GM12878 (cell line): ENCODE measurements at regions not wholly inside any gene's neighbourhood (a gene's known extent, or its start where the extent isn't known, plus 50 kb on each side); places are given as distances from the start of the nearest gene placed in this dataset.

Experiments
- ATAC-seq: fragments of 200-7000 bp; cut with Tn5 transposase; 3 replicates; pipeline ENCODE4 v1.9.1; 2020; ENCODE audit warnings: mild to moderate bottlenecking, moderate library complexity
- BruUV-seq: library from RNA; stranded (reverse); fragments of 400-500 nt; replicated peaks from 2 replicates; lab custom pipeline; 2021; lab: Mats Ljungman, UMichigan
- CTCF ChIA-PET: fragments of 300-600 bp; sonication (Branson Sonifier 250); formaldehyde crosslinking; extraction: SDS; loops from one replicate; lab custom pipeline; 2021; ENCODE audit warnings: inconsistent platforms; lab: Yijun Ruan, JAX
- POLR2A ChIA-PET: fragments of 350-600 bp; formaldehyde crosslinking; extraction: SDS; loops from one replicate; lab custom pipeline; 2021; ENCODE audit warnings: inconsistent platforms; lab: Charles Lee
- RAD21 ChIA-PET: fragments of 300-600 bp; sonication (Branson Sonifier 250); formaldehyde crosslinking; loops from one replicate; lab custom pipeline; 2023; ENCODE audit warnings: antibody characterized with exemption; ENCODE audit not compliant: unreplicated experiment; lab: Charles Lee
- SMC1A ChIA-PET: fragments of 300-600 bp; sonication (Branson Sonifier 250); formaldehyde crosslinking; loops from one replicate; lab custom pipeline; 2023; ENCODE audit not compliant: unreplicated experiment, uncharacterized antibody; lab: Charles Lee
- DNase-seq: peaks from one replicate; pipeline ENCODE4 v3.0.0-alpha.2; 2011; ENCODE audit warnings: low read depth, low spot score
- FAIRE-seq: peaks from 3 replicates; lab custom pipeline; 2011; peaks lifted over from hg19 to GRCh38; lab: Jason Lieb, UNC
- H2AFZ ChIP-seq: 2 replicates; pipeline ENCODE4 v1.6.0; 2011; ENCODE audit warnings: low read depth, low read length, control low read depth; ENCODE audit not compliant: control insufficient read depth
- H3K27ac ChIP-seq: 2 replicates; pipeline ENCODE4 v1.5.1; 2011; ENCODE audit warnings: control low read depth; ENCODE audit not compliant: control insufficient read depth, insufficient read depth
- H3K27me3 ChIP-seq, 2 experiments: replicated peaks in 1 of 2; 2 replicates each; pipeline versions ENCODE4 v1.6.0 to v1.6.1; 2011; ENCODE audit warnings: low read length in 1 of 2; ENCODE audit not compliant: control insufficient read depth in 2 of 2, insufficient read depth in 2 of 2
- H3K36me3 ChIP-seq, 2 experiments: 2 replicates each; pipeline ENCODE4 v1.5.1; 2011; ENCODE audit warnings: low read length in 1 of 2; ENCODE audit not compliant: control insufficient read depth in 2 of 2, insufficient read depth in 2 of 2
- H3K4me1 ChIP-seq: 2 replicates; pipeline ENCODE4 v1.6.1; 2011; ENCODE audit warnings: mild to moderate bottlenecking, low read length, moderate library complexity, mixed read lengths; ENCODE audit not compliant: control insufficient read depth, insufficient read depth
- H3K4me2 ChIP-seq: 2 replicates; pipeline ENCODE4 v1.6.0; 2011; ENCODE audit warnings: control low read depth; ENCODE audit not compliant: control insufficient read depth, insufficient read depth
- H3K4me3 ChIP-seq: fragments of 200-600 bp; sonication (generic); 2 replicates; pipeline ENCODE4 v1.5.1; 2016
- H3K79me2 ChIP-seq: 2 replicates; pipeline ENCODE4 v1.6.0; 2011; ENCODE audit warnings: low read length; ENCODE audit not compliant: control insufficient read depth, insufficient read depth
- H3K9ac ChIP-seq: 2 replicates; pipeline ENCODE4 v1.8.0; 2011; ENCODE audit warnings: low read length, control low read depth, mixed read lengths; ENCODE audit not compliant: control insufficient read depth, insufficient read depth
- H3K9me3 ChIP-seq: replicated peaks from 3 replicates; pipeline ENCODE4 v1.5.1; 2011; ENCODE audit warnings: mild to moderate bottlenecking, low read length; ENCODE audit not compliant: control insufficient read depth, insufficient read depth
- H4K20me1 ChIP-seq: 2 replicates; pipeline ENCODE4 v1.6.0; 2011; ENCODE audit not compliant: control insufficient read depth, insufficient read depth
- EGR1 ChIP-seq, 2 experiments: IDR thresholded peaks; 1 replicate in 1 of 2; 2 replicates in 1 of 2; pipeline ENCODE4 v1.6.1; 2011 to 2012; ENCODE audit warnings: low read depth in 2 of 2, low read length in 2 of 2, borderline replicate concordance in 1 of 2, mild to moderate bottlenecking in 1 of 2, moderate library complexity in 1 of 2
- LARP7 ChIP-seq: fragments of 450-650 bp; IDR thresholded peaks from 2 replicates; pipeline ENCODE4 v1.6.1; 2017; ENCODE audit warnings: mild to moderate bottlenecking
- MYC ChIP-seq: IDR thresholded peaks from 2 replicates; pipeline ENCODE4 v1.6.1; 2011; ENCODE audit warnings: mild to moderate bottlenecking, low read length, moderate library complexity, inconsistent platforms; ENCODE audit not compliant: insufficient read depth, insufficient replicate concordance, insufficient read length, severe bottlenecking
- PAX5 ChIP-seq: IDR thresholded peaks from 2 replicates; pipeline ENCODE4 v1.6.1; 2011; ENCODE audit warnings: low read depth, low read length, borderline replicate concordance
- RAD21 ChIP-seq: IDR thresholded peaks from 2 replicates; pipeline ENCODE4 v1.6.1; 2011; ENCODE audit warnings: mild to moderate bottlenecking, low read depth, low read length, moderate library complexity; ENCODE audit not compliant: insufficient read depth
- WGBS: methylation state at CpG from one replicate; pipeline ENCODE4 v1.1.6; 2016; ENCODE audit warnings: low lambda C conversion rate; ENCODE audit not compliant: insufficient replicate concordance, insufficient coverage; ENCODE audit errors: missing lambda C conversion rate; 5-methylcytosine and 5-hydroxymethylcytosine counted together
- in situ Hi-C: fragments of 300-500 bp; cut with MboI; formaldehyde crosslinking; loops from 9 replicates; pipeline ENCODE4 v1.14.3; 2018; ENCODE audit warnings: mixed read lengths
- intact Hi-C: fragments of 100-400 bp; cut with micrococcal nuclease; formaldehyde crosslinking; loops from one replicate; pipeline ENCODE4 v1.14.2; 2022; ENCODE audit not compliant: unreplicated experiment
- TF ChIP-seq, protein P1 (sequence below): IDR thresholded peaks from 2 replicates; pipeline ENCODE4 v1.6.1; 2012; ENCODE audit warnings: low read length, inconsistent platforms
- TF ChIP-seq, protein P2 (sequence below): fragments of 450-650 bp; IDR thresholded peaks from 2 replicates; pipeline ENCODE4 v1.6.1; 2017; ENCODE audit warnings: mild to moderate bottlenecking, moderate library complexity
- TF ChIP-seq, protein P3 (sequence below): fragments of 450-650 bp; IDR thresholded peaks from 2 replicates; pipeline ENCODE4 v1.6.1; 2017; ENCODE audit warnings: mild to moderate bottlenecking, low read depth, inconsistent platforms; ENCODE audit not compliant: poor library complexity, severe bottlenecking

DNA sequence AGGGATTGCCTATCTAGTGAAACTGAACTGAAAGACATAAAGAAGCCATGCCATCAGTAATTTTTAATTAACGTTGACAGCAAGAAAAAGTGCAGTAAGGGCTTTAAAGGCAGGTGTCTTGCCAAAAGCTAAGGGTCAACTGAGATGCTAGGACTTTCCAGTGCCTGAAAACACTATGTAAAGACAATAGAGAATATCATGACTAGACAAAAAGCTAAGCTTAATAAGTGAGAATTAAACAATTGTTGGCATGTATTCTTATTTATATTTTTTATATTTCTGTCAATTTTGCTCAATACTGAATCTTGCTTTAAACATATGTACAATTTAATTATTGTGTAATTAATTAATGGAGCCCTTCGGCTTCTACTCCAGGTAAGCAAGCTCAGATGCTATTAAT lies 803.1 kb downstream of the IGSF11 start:
- FAIRE-seq, result no peak
- POLR2A ChIA-PET, result interaction anchor here (0.9 kb wide), 1 partner anchor 9 kb away, joined by 3 read pairs; no protein-coding TSS in a partner anchor
- no peaks in the 10 kb centered on the region for H3K27me3 ChIP-seq
- H3K4me1 ChIP-seq, result no peaks in the 10 kb centered on the region
- RAD21 ChIA-PET, result interaction anchor here (0.8 kb wide), 1 partner anchor 23 kb away, joined by 3 read pairs; no protein-coding TSS in a partner anchor
- TF ChIP-seq PAX5, result no peak
- no peak overlapping the region for H3K4me2 ChIP-seq
- H3K36me3 ChIP-seq, result no peaks in the 10 kb centered on the region
- H3K9ac ChIP-seq, result no peak overlapping the region
- BruUV-seq, result no TSS peak
- H3K4me3 ChIP-seq, result no peak overlapping the region
- no peaks in the 10 kb centered on the region for H3K79me2 ChIP-seq
- DNase-seq, result no peak
- intact Hi-C loops, result no loop called here
- in situ Hi-C loops, result no loop called here
- no peak overlapping the region for H3K27ac ChIP-seq
- SMC1A ChIA-PET, result interaction anchor here (0.7 kb wide), 1 partner anchor 43 kb away, joined by 3 read pairs; no protein-coding TSS in a partner anchor
- WGBS, result 28% methylated on average over 2 of the region's 2 CpGs
- H3K9me3 ChIP-seq, result no peaks in the 10 kb centered on the region
- no peak for ATAC-seq
- no peaks in the 10 kb centered on the region for H4K20me1 ChIP-seq
- H2AFZ ChIP-seq, result no peak overlapping the region
- CTCF ChIA-PET, result no interaction called here

DNA sequence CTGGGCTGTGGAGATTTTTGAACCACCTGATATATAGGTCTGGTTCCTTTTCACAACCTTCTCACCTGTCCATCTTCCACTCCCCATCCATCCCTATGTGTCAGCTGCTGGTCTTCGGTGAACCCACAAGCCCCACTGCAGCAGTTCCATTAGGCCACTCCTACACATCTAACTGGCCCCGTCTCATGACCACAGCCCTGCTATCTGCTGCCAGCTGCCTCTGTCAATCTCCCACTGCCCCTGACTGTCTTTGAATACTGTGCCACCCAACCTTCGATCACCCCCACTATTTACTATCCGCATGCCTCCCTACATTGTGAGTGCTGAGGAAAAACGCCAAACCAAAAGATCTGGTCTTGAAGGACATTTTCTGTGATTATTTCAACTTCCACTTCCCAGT lies 795.4 kb downstream of the IGSF11 start:
- FAIRE-seq, result no peak
- no peaks in the 10 kb centered on the region for H4K20me1 ChIP-seq
- no peaks in the 10 kb centered on the region for H3K27me3 ChIP-seq
- H3K9ac ChIP-seq, result no peak overlapping the region
- no peak overlapping the region for H3K27ac ChIP-seq
- no peaks in the 10 kb centered on the region for H3K36me3 ChIP-seq
- no peak for ATAC-seq
- RAD21 ChIA-PET, result no interaction called here
- no peak overlapping the region for H3K4me2 ChIP-seq
- H3K4me1 ChIP-seq, result no peaks in the 10 kb centered on the region
- H3K79me2 ChIP-seq, result no peaks in the 10 kb centered on the region
- BruUV-seq, result no TSS peak
- in situ Hi-C loops (no loop called here), intact Hi-C loops (no loop called here)
- H3K9me3 ChIP-seq, result no peaks in the 10 kb centered on the region
- POLR2A ChIA-PET, result no interaction called here
- DNase-seq, result no peak
- WGBS, result 31% methylated on average over 4 of the region's 5 CpGs
- H2AFZ ChIP-seq, result no peak overlapping the region
- SMC1A ChIA-PET, result interaction anchor here (0.8 kb wide), 1 partner anchor 13 kb away, joined by 3 read pairs; no protein-coding TSS in a partner anchor
- H3K4me3 ChIP-seq, result no peak overlapping the region
- CTCF ChIA-PET, result interaction anchor here (0.6 kb wide), 1 partner anchor 1468 kb away, joined by 4 read pairs; no protein-coding TSS in a partner anchor
- TF ChIP-seq, protein P1, sequence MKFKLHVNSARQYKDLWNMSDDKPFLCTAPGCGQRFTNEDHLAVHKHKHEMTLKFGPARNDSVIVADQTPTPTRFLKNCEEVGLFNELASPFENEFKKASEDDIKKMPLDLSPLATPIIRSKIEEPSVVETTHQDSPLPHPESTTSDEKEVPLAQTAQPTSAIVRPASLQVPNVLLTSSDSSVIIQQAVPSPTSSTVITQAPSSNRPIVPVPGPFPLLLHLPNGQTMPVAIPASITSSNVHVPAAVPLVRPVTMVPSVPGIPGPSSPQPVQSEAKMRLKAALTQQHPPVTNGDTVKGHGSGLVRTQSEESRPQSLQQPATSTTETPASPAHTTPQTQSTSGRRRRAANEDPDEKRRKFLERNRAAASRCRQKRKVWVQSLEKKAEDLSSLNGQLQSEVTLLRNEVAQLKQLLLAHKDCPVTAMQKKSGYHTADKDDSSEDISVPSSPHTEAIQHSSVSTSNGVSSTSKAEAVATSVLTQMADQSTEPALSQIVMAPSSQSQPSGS, result no peak
- TF ChIP-seq, protein P2, sequence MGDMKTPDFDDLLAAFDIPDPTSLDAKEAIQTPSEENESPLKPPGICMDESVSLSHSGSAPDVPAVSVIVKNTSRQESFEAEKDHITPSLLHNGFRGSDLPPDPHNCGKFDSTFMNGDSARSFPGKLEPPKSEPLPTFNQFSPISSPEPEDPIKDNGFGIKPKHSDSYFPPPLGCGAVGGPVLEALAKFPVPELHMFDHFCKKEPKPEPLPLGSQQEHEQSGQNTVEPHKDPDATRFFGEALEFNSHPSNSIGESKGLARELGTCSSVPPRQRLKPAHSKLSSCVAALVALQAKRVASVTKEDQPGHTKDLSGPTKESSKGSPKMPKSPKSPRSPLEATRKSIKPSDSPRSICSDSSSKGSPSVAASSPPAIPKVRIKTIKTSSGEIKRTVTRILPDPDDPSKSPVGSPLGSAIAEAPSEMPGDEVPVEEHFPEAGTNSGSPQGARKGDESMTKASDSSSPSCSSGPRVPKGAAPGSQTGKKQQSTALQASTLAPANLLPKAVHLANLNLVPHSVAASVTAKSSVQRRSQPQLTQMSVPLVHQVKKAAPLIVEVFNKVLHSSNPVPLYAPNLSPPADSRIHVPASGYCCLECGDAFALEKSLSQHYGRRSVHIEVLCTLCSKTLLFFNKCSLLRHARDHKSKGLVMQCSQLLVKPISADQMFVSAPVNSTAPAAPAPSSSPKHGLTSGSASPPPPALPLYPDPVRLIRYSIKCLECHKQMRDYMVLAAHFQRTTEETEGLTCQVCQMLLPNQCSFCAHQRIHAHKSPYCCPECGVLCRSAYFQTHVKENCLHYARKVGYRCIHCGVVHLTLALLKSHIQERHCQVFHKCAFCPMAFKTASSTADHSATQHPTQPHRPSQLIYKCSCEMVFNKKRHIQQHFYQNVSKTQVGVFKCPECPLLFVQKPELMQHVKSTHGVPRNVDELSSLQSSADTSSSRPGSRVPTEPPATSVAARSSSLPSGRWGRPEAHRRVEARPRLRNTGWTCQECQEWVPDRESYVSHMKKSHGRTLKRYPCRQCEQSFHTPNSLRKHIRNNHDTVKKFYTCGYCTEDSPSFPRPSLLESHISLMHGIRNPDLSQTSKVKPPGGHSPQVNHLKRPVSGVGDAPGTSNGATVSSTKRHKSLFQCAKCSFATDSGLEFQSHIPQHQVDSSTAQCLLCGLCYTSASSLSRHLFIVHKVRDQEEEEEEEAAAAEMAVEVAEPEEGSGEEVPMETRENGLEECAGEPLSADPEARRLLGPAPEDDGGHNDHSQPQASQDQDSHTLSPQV, result no peak
- TF ChIP-seq PAX5 (no peak), EGR1 (IDR thresholded peaks at IDR 0.05; ENCODE audit: borderline replicate concordance in 1 of 2, low read depth in 2 of 2, low read length in 2 of 2) (no peak), RAD21 (no peak), LARP7 (no peak), MYC (no peak)
- TF ChIP-seq, protein P3, sequence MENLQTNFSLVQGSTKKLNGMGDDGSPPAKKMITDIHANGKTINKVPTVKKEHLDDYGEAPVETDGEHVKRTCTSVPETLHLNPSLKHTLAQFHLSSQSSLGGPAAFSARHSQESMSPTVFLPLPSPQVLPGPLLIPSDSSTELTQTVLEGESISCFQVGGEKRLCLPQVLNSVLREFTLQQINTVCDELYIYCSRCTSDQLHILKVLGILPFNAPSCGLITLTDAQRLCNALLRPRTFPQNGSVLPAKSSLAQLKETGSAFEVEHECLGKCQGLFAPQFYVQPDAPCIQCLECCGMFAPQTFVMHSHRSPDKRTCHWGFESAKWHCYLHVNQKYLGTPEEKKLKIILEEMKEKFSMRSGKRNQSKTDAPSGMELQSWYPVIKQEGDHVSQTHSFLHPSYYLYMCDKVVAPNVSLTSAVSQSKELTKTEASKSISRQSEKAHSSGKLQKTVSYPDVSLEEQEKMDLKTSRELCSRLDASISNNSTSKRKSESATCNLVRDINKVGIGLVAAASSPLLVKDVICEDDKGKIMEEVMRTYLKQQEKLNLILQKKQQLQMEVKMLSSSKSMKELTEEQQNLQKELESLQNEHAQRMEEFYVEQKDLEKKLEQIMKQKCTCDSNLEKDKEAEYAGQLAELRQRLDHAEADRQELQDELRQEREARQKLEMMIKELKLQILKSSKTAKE, result no peak
